ENCODE measurements at regions not wholly inside any gene's neighbourhood (a gene's known extent, or its start where the extent isn't known, plus 50 kb on each side); places are given as distances from the start of the nearest gene placed in this dataset.

DNA sequence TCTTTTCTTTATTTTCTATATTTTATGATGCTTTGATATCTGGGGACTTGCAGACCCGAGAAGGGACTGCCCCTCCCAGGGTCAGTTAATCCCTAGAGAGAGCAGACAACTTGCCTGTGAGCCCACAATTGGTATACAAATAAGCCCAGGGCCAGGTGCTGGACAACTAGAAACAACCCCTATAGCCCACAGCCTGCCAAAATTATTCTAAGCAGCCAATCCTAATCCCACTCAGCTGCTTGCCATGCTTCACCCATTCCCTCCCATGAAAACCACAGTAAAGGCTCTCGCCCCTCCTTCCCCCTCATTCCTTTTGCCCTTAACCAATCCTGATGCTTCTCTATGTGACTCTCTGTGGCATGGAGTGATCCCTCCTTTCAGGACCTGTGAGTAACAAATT, 380.7 kb downstream of the RBM43 start:
- ChIA-PET POLR2A (no interaction called here), CTCF (no interaction called here)
- Histone ChIP-seq H3K9me3 (ENCODE audit: control insufficient read depth, insufficient read depth, low read depth, low read length) (no peaks in the 10 kb centered on the region), H3K4me1 (ENCODE audit: control insufficient read depth, insufficient read depth, low read length) (no peaks in the 10 kb centered on the region), H3K27me3 (ENCODE audit: control insufficient read depth, insufficient read depth, low read length) (no peaks in the 10 kb centered on the region), H3K4me3 (ENCODE audit: low read depth in 2 of 2, low read length in 2 of 2) (no peak overlapping the region), H3K36me3 (ENCODE audit: control insufficient read depth, insufficient read depth, low read length) (no peaks in the 10 kb centered on the region), H3K27ac (ENCODE audit: low read length) (no peak overlapping the region)
- in situ Hi-C loops (cut with HindIII; ENCODE audit: low pct_unique_long_range_greater_than_20kb, low sequenced_read_pairs) = no loop called here
- DNase-seq (ENCODE audit: low read depth, low spot score) (no peak), ATAC-seq (no peak)
- TF ChIP-seq SIN3A (IDR thresholded peaks at IDR 0.05; ENCODE audit: borderline replicate concordance, insufficient read depth, low read depth, low read length) (no peak), POLR2AphosphoS5 (IDR thresholded peaks at IDR 0.05; ENCODE audit: low read depth, low read length) (no peak), TCF7L2 (IDR thresholded peaks at IDR 0.05; ENCODE audit: low read depth, low read length) (no peak)
- TF ChIP-seq, protein P1, sequence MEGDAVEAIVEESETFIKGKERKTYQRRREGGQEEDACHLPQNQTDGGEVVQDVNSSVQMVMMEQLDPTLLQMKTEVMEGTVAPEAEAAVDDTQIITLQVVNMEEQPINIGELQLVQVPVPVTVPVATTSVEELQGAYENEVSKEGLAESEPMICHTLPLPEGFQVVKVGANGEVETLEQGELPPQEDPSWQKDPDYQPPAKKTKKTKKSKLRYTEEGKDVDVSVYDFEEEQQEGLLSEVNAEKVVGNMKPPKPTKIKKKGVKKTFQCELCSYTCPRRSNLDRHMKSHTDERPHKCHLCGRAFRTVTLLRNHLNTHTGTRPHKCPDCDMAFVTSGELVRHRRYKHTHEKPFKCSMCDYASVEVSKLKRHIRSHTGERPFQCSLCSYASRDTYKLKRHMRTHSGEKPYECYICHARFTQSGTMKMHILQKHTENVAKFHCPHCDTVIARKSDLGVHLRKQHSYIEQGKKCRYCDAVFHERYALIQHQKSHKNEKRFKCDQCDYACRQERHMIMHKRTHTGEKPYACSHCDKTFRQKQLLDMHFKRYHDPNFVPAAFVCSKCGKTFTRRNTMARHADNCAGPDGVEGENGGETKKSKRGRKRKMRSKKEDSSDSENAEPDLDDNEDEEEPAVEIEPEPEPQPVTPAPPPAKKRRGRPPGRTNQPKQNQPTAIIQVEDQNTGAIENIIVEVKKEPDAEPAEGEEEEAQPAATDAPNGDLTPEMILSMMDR (IDR thresholded peaks at IDR 0.05) = no peak
- TF ChIP-seq, protein P2, sequence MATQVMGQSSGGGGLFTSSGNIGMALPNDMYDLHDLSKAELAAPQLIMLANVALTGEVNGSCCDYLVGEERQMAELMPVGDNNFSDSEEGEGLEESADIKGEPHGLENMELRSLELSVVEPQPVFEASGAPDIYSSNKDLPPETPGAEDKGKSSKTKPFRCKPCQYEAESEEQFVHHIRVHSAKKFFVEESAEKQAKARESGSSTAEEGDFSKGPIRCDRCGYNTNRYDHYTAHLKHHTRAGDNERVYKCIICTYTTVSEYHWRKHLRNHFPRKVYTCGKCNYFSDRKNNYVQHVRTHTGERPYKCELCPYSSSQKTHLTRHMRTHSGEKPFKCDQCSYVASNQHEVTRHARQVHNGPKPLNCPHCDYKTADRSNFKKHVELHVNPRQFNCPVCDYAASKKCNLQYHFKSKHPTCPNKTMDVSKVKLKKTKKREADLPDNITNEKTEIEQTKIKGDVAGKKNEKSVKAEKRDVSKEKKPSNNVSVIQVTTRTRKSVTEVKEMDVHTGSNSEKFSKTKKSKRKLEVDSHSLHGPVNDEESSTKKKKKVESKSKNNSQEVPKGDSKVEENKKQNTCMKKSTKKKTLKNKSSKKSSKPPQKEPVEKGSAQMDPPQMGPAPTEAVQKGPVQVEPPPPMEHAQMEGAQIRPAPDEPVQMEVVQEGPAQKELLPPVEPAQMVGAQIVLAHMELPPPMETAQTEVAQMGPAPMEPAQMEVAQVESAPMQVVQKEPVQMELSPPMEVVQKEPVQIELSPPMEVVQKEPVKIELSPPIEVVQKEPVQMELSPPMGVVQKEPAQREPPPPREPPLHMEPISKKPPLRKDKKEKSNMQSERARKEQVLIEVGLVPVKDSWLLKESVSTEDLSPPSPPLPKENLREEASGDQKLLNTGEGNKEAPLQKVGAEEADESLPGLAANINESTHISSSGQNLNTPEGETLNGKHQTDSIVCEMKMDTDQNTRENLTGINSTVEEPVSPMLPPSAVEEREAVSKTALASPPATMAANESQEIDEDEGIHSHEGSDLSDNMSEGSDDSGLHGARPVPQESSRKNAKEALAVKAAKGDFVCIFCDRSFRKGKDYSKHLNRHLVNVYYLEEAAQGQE (IDR thresholded peaks at IDR 0.05; ENCODE audit: insufficient read depth in 1 of 2, low read depth in 2 of 2, low read length in 1 of 2) = no peak
- intact Hi-C loops (cut with micrococcal nuclease; ENCODE audit: unreplicated experiment) = no loop called here
- BruUV-seq (replicated peaks) = no TSS peak

DNA sequence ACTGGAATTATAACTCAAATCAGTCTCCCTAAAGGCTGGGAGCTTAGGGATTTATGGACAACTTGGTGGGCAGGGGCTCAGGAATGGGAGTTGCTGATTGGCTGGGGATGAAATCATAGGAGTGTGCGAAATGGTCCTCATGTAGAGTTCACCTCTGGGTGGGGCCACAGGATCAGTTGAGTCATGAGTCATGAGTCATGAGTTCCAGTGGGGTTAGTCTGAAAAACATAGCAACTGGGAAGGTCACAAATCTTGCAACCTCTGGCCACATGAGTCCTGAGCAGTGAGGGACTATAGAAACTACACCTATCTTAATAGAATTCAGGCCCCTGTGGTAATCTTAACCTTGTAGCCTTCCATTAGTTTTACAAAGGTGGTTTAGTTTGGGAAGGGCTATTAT, 383.3 kb downstream of the RBM43 start:
- intact Hi-C loops (cut with micrococcal nuclease; ENCODE audit: unreplicated experiment) = no loop called here
- H3K9me3 ChIP-seq (ENCODE audit: control insufficient read depth, insufficient read depth, low read depth, low read length) = no peaks in the 10 kb centered on the region
- no peaks in the 10 kb centered on the region for H3K27me3 ChIP-seq (ENCODE audit: control insufficient read depth, insufficient read depth, low read length)
- TF ChIP-seq SIN3A (IDR thresholded peaks at IDR 0.05; ENCODE audit: borderline replicate concordance, insufficient read depth, low read depth, low read length) = no peak
- no peak for TF ChIP-seq POLR2AphosphoS5 (IDR thresholded peaks at IDR 0.05; ENCODE audit: low read depth, low read length)
- TF ChIP-seq, protein P1 (IDR thresholded peaks at IDR 0.05) = no peak
- TF ChIP-seq, protein P2 (IDR thresholded peaks at IDR 0.05; ENCODE audit: insufficient read depth in 1 of 2, low read depth in 2 of 2, low read length in 1 of 2) = no peak
- no peak for TF ChIP-seq TCF7L2 (IDR thresholded peaks at IDR 0.05; ENCODE audit: low read depth, low read length)
- H3K27ac ChIP-seq (ENCODE audit: low read length) = no peak overlapping the region
- in situ Hi-C loops (cut with HindIII; ENCODE audit: low pct_unique_long_range_greater_than_20kb, low sequenced_read_pairs) = no loop called here
- POLR2A ChIA-PET = no interaction called here
- no peaks in the 10 kb centered on the region for H3K4me1 ChIP-seq (ENCODE audit: control insufficient read depth, insufficient read depth, low read length)
- ATAC-seq (no peak), DNase-seq (ENCODE audit: low read depth, low spot score) (peak; percentile 30)
- CTCF ChIA-PET = no interaction called here
- no peaks in the 10 kb centered on the region for H3K36me3 ChIP-seq (ENCODE audit: control insufficient read depth, insufficient read depth, low read length)
- BruUV-seq (replicated peaks) = no TSS peak
- H3K4me3 ChIP-seq (ENCODE audit: low read depth in 2 of 2, low read length in 2 of 2) = no peak overlapping the region
